Lung (tissue), 11 donors: ENCODE measurements at regions not wholly inside any gene's neighbourhood (a gene's known extent, or its start where the extent isn't known, plus 50 kb on each side); places are given as distances from the start of the nearest gene placed in this dataset.
A peak's percentile ranks its signal among the peaks of the same experiment; 100 is the strongest.

Experiments
- ATAC-seq: fragments of 200-7000 bp; cut with Tn5 transposase; one replicate; pipeline ENCODE4 v1.9.1; 2020; ENCODE audit warnings: moderate number of reproducible peaks; ENCODE audit not compliant: insufficient read depth, low FRiP score
- DNase-seq, 3 donors: peaks; one replicate each; pipeline ENCODE4 v3.0.0-alpha.2; 2013 to 2017
- H3K27ac ChIP-seq, 2 donors: one replicate each; pipeline ENCODE4 v1.5.1; 2013; ENCODE audit warnings: mild to moderate bottlenecking in 2 of 2, moderate library complexity in 2 of 2, control low read depth in 1 of 2, inconsistent platforms in 1 of 2, low read depth in 1 of 2, low read length in 1 of 2
- H3K27me3 ChIP-seq, 3 donors: one replicate each; pipeline ENCODE4 v1.5.1; 2013; ENCODE audit warnings: low read length in 2 of 3; ENCODE audit not compliant: control insufficient read depth in 3 of 3, insufficient read depth in 3 of 3
- H3K36me3 ChIP-seq, 4 donors: one replicate each; pipeline ENCODE4 v1.5.1; 2013; ENCODE audit warnings: low read length in 4 of 4, mild to moderate bottlenecking in 1 of 4, moderate library complexity in 1 of 4; ENCODE audit not compliant: control insufficient read depth in 4 of 4, insufficient read depth in 4 of 4
- H3K4me1 ChIP-seq, 5 donors: one replicate each; pipeline ENCODE4 v1.5.1; 2013; ENCODE audit warnings: low read length in 5 of 5, mild to moderate bottlenecking in 2 of 5, moderate library complexity in 1 of 5; ENCODE audit not compliant: control insufficient read depth in 5 of 5, insufficient read depth in 5 of 5
- H3K4me3 ChIP-seq: one replicate; pipeline ENCODE4 v1.5.1; 2013; ENCODE audit warnings: mild to moderate bottlenecking, control low read depth, moderate library complexity
- H3K9ac ChIP-seq, 2 donors: one replicate each; pipeline ENCODE4 v1.5.1; 2013; ENCODE audit warnings: low read length in 2 of 2, control low read depth in 1 of 2; ENCODE audit not compliant: insufficient read depth in 1 of 2
- H3K9me3 ChIP-seq, 4 donors: one replicate each; pipeline ENCODE4 v1.5.1; 2013; ENCODE audit warnings: low read length in 3 of 4, mild to moderate bottlenecking in 1 of 4, moderate library complexity in 1 of 4; ENCODE audit not compliant: control insufficient read depth in 4 of 4, insufficient read depth in 3 of 4
- CTCF ChIP-seq: IDR thresholded peaks from 2 replicates; pipeline ENCODE4 v1.5.1; 2012; ENCODE audit warnings: mild to moderate bottlenecking; ENCODE audit errors: control extremely low read depth, extremely low read depth
- WGBS, 2 donors: extraction: QIAGEN DNeasy Blood & Tissue Kit; methylation state at CpG; one replicate each; pipeline ENCODE4 v1.1.7; 2013; 5-methylcytosine and 5-hydroxymethylcytosine counted together
- donor health status: control.
- donor health status: control.
- donor health status: Bipolar disorder and iron deficiency.
- donor health status: healthy.
- donor health status: DM: yes; HTN: yes; CAD: no.

DNA sequence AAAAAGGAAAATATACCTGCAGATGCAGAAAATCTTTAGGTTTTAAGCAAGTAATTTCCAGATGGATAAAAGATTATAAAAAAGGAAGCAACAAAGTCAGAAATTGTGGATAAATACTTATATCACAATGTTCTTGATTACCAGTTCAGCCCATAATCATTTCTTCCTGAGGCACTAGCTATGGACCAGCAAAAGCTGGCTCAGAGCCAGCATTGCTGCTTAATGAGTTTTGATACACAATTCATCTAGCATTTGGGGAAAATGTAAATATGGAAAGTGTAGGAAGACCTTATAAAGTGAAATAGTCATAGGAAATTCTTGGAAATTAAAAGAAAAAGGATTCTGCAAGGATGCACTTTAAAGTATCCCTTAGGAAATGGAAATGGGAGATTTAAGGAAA is 168.3 kb upstream of the GBE1 start:
- ATAC-seq = no peak
- H3K4me1 ChIP-seq = no peaks in the 10 kb centered on the region
- no peaks in the 10 kb centered on the region for H3K9me3 ChIP-seq
- H3K27ac ChIP-seq = no peak overlapping the region
- DNase-seq = peak in 1 of 3 donors; percentile 25
- no peak for TF ChIP-seq CTCF
- H3K36me3 ChIP-seq = no peaks in the 10 kb centered on the region
- H3K9ac ChIP-seq = no peak overlapping the region
- no peak overlapping the region for H3K4me3 ChIP-seq
- H3K27me3 ChIP-seq = no peaks in the 10 kb centered on the region

- ATAC-seq (no peak), DNase-seq (no peak)
- Histone ChIP-seq H3K36me3 (no peaks in the 10 kb centered on the region), H3K9me3 (no peaks in the 10 kb centered on the region), H3K27ac (no peak overlapping the region), H3K27me3 (no peaks in the 10 kb centered on the region), H3K4me1 (no peaks in the 10 kb centered on the region), H3K4me3 (no peak overlapping the region), H3K9ac (no peak overlapping the region)
- WGBS, 2 donors = 94% methylated on average over 1 of the region's 1 CpG
- no peak for TF ChIP-seq CTCF
These were observed 166.4 kb upstream of the GBE1 start for GRCh38 chr3:81927811-81928210.

GRCh38 chr3:81925385-81925784 is 163.9 kb upstream of the GBE1 start:
- Histone ChIP-seq H3K9me3 (no peaks in the 10 kb centered on the region), H3K36me3 (no peaks in the 10 kb centered on the region), H3K4me3 (no peak overlapping the region), H3K9ac (no peak overlapping the region), H3K27me3 (no peaks in the 10 kb centered on the region), H3K4me1 (no peaks in the 10 kb centered on the region), H3K27ac (no peak overlapping the region)
- no peak for TF ChIP-seq CTCF
- ATAC-seq (no peak), DNase-seq (no peak)

- Histone ChIP-seq H3K36me3 (no peaks in the 10 kb centered on the region), H3K4me1 (no peaks in the 10 kb centered on the region), H3K27ac (no peak overlapping the region), H3K27me3 (no peaks in the 10 kb centered on the region), H3K4me3 (no peak overlapping the region), H3K9ac (no peak overlapping the region), H3K9me3 (no peaks in the 10 kb centered on the region)
- ATAC-seq = no peak
- WGBS, 2 donors = 94 to 97% methylated on average over 2 of the region's 2 CpGs
- DNase-seq = no peak
- TF ChIP-seq CTCF = no peak
These were observed 161.6 kb upstream of the GBE1 start for GRCh38 chr3:81923038-81923437.
